HepG2 (cell line): ENCODE measurements at regions not wholly inside any gene's neighbourhood (a gene's known extent, or its start where the extent isn't known, plus 50 kb on each side); places are given as distances from the start of the nearest gene placed in this dataset.

Experiments used
- CCAR2 ChIP-seq: fragments of 200-400 bp; formaldehyde crosslinking; optimal IDR thresholded peaks from 2 replicates; pipeline ENCODE3; 2018; ENCODE audit warnings: low read depth, mild to moderate bottlenecking, low read length, moderate library complexity
- DRAP1 ChIP-seq: IDR thresholded peaks from 2 replicates; pipeline ENCODE4 v1.6.1; 2016; ENCODE audit warnings: missing genetic modification reagents, missing compliant biosample characterization
- GATAD2A ChIP-seq: IDR thresholded peaks from 2 replicates; pipeline ENCODE4 v1.6.1; 2016
- JARID2 ChIP-seq: sonication (generic); formaldehyde crosslinking; IDR thresholded peaks from 2 replicates; pipeline ENCODE4 v1.8.1; 2023; ENCODE audit warnings: missing genetic modification reagents, inconsistent platforms; ENCODE audit not compliant: insufficient replicate concordance
- JDP2 ChIP-seq: sonication (generic); formaldehyde crosslinking; IDR thresholded peaks from 2 replicates; pipeline ENCODE4 v1.8.1; 2022; ENCODE audit warnings: missing genetic modification reagents, borderline replicate concordance
- KDM6A ChIP-seq: IDR thresholded peaks from 2 replicates; pipeline ENCODE4 v1.6.1; 2016; ENCODE audit warnings: low read depth
- NCOR1 ChIP-seq: fragments of 200-600 bp; sonication (generic); IDR thresholded peaks from 2 replicates; pipeline ENCODE4 v1.7.0; 2017; ENCODE audit warnings: antibody characterized with exemption, low read length, borderline replicate concordance
- PHF8 ChIP-seq: sonication (generic); formaldehyde crosslinking; IDR thresholded peaks from 2 replicates; pipeline ENCODE4 v1.5.0; 2020; ENCODE audit warnings: missing genetic modification reagents
- RXRA ChIP-seq: sonication (generic); formaldehyde crosslinking; IDR thresholded peaks from 2 replicates; pipeline ENCODE4 v1.5.1; 2020; ENCODE audit warnings: missing genetic modification reagents
- TARDBP ChIP-seq: sonication (generic); formaldehyde crosslinking; IDR thresholded peaks from 2 replicates; pipeline ENCODE4 v1.8.0; 2022; ENCODE audit warnings: mild to moderate bottlenecking, missing genetic modification reagents
- UBTF ChIP-seq: sonication (generic); formaldehyde crosslinking; IDR thresholded peaks from 2 replicates; pipeline ENCODE4 v1.4.0; 2020; ENCODE audit warnings: mild to moderate bottlenecking, missing genetic modification reagents
- ZFP82 ChIP-seq: sonication (generic); formaldehyde crosslinking; IDR thresholded peaks from 2 replicates; pipeline ENCODE4 v1.5.1; 2020; ENCODE audit warnings: mild to moderate bottlenecking, missing genetic modification reagents, borderline replicate concordance
- ZNF274 ChIP-seq: sonication (generic); formaldehyde crosslinking; IDR thresholded peaks from 2 replicates; pipeline ENCODE4 v1.5.1; 2020; ENCODE audit warnings: mild to moderate bottlenecking, missing genetic modification reagents
- ZNF3 ChIP-seq: IDR thresholded peaks from 2 replicates; pipeline ENCODE4 v1.7.0; 2017; ENCODE audit warnings: inconsistent platforms
- ZNF30 ChIP-seq: sonication (generic); formaldehyde crosslinking; IDR thresholded peaks from 2 replicates; pipeline ENCODE4 v1.5.0; 2020; ENCODE audit warnings: mild to moderate bottlenecking, missing genetic modification reagents
- ZNF484 ChIP-seq: sonication (generic); formaldehyde crosslinking; IDR thresholded peaks from 2 replicates; pipeline ENCODE4 v1.5.1; 2020; ENCODE audit warnings: mild to moderate bottlenecking, low read depth, missing genetic modification reagents, borderline replicate concordance
- ZNF547 ChIP-seq: sonication (generic); formaldehyde crosslinking; IDR thresholded peaks from 2 replicates; pipeline ENCODE4 v1.5.1; 2020; ENCODE audit warnings: mild to moderate bottlenecking, missing genetic modification reagents
- ZNF709 ChIP-seq: sonication (generic); formaldehyde crosslinking; IDR thresholded peaks from 2 replicates; pipeline ENCODE4 v1.5.0; 2020; ENCODE audit warnings: mild to moderate bottlenecking, missing genetic modification reagents
- ZNF747 ChIP-seq: sonication (generic); formaldehyde crosslinking; IDR thresholded peaks from 2 replicates; pipeline ENCODE4 v1.8.1; 2023; ENCODE audit warnings: missing genetic modification reagents, mild to moderate bottlenecking, borderline replicate concordance
- ZNF891 ChIP-seq: sonication (generic); formaldehyde crosslinking; IDR thresholded peaks from 2 replicates; pipeline ENCODE4 v1.5.0; 2020; ENCODE audit warnings: mild to moderate bottlenecking, missing genetic modification reagents
- ZSCAN22 ChIP-seq: sonication (generic); formaldehyde crosslinking; IDR thresholded peaks from 2 replicates; pipeline ENCODE4 v1.4.0; 2020; ENCODE audit warnings: mild to moderate bottlenecking, missing genetic modification reagents
- ZUFSP ChIP-seq: sonication (generic); formaldehyde crosslinking; IDR thresholded peaks from 2 replicates; pipeline ENCODE4 v1.9.0; 2021; ENCODE audit warnings: missing genetic modification reagents, mild to moderate bottlenecking, borderline replicate concordance
- TF ChIP-seq, protein P1 (sequence below): sonication (generic); formaldehyde crosslinking; IDR thresholded peaks from 2 replicates; pipeline ENCODE4 v1.4.0; 2020; ENCODE audit warnings: mild to moderate bottlenecking, missing genetic modification reagents
- TF ChIP-seq, protein P2 (sequence below): sonication (generic); formaldehyde crosslinking; IDR thresholded peaks from 2 replicates; pipeline ENCODE4 v1.4.0; 2020; ENCODE audit warnings: missing genetic modification reagents, borderline replicate concordance

DNA sequence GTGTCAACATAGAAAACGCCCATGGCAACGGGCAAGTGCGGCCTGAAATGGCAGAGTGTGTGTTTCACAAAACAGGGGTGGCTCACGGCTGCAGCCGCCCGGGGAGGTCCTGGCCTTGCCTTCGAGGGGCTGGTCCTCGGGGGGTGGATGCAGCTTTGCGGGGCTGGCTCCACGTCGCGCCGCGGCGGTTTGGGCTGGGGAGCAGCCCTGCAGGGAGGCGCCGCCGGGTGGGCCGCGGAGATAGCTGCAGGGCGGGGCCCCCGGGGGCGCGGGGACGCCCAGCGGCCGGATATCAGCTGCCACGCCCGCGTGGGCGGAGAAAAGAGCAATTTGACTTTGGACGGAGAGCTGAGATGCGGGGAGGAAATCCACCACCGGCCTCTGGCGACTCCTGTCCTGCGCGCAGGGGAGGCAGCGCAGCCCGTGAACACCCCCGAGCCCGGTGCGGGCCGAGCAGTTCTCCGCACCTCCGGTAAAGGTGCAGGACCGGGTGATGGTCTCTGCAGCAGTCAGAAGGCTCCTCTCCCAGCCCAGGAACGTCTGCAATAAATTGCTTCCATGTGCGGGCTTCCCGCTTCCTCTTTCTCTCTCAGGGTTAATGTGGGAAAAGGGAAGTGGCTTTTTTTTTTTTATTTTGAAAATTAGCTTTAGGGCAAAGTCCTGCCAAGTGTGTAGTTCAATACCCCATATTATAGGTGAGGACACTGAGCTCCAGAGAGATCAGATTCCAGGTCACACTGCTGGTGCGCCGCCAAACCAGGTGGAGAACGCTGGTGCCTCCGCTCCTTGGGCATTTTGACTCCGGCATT, 110.5 kb downstream of the ARF6 start (continued):
- TF ChIP-seq UBTF: peak; percentile 65
- TF ChIP-seq, protein P1, sequence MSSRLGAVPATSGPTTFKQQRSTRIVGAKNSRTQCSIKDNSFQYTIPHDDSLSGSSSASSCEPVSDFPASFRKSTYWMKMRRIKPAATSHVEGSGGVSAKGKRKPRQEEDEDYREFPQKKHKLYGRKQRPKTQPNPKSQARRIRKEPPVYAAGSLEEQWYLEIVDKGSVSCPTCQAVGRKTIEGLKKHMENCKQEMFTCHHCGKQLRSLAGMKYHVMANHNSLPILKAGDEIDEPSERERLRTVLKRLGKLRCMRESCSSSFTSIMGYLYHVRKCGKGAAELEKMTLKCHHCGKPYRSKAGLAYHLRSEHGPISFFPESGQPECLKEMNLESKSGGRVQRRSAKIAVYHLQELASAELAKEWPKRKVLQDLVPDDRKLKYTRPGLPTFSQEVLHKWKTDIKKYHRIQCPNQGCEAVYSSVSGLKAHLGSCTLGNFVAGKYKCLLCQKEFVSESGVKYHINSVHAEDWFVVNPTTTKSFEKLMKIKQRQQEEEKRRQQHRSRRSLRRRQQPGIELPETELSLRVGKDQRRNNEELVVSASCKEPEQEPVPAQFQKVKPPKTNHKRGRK (CRISPR knock-in tag): no peak
- TF ChIP-seq, protein P2, sequence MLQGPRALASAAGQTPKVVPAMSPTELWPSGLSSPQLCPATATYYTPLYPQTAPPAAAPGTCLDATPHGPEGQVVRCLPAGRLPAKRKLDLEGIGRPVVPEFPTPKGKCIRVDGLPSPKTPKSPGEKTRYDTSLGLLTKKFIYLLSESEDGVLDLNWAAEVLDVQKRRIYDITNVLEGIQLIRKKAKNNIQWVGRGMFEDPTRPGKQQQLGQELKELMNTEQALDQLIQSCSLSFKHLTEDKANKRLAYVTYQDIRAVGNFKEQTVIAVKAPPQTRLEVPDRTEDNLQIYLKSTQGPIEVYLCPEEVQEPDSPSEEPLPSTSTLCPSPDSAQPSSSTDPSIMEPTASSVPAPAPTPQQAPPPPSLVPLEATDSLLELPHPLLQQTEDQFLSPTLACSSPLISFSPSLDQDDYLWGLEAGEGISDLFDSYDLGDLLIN (CRISPR knock-in tag): no peak
- no peak for TF ChIP-seq ZNF3 (CRISPR knock-in tag)
- TF ChIP-seq DRAP1 (CRISPR knock-in tag): peak; percentile 62; the same call in 1 of the 2 replicates
- no peak for TF ChIP-seq JARID2 (CRISPR knock-in tag)
- TF ChIP-seq ZNF484: no peak
- no peak for TF ChIP-seq CCAR2
- peak; percentile 41 for TF ChIP-seq RXRA
- TF ChIP-seq ZNF891 (CRISPR knock-in tag): peak; percentile 16; the same call in 1 of the 2 replicates
- no peak for TF ChIP-seq ZSCAN22 (CRISPR knock-in tag)
- peak; percentile 70 for TF ChIP-seq PHF8 (CRISPR knock-in tag)
- TF ChIP-seq TARDBP (CRISPR knock-in tag): peak; percentile 79
- peak; percentile 74 for TF ChIP-seq NCOR1
- TF ChIP-seq JDP2 (CRISPR knock-in tag): no peak
- TF ChIP-seq ZNF30: no peak
- peak; percentile 70; the same call in 1 of the 2 replicates for TF ChIP-seq ZNF547 (CRISPR knock-in tag)
- TF ChIP-seq ZNF274 (CRISPR knock-in tag): no peak
- no peak for TF ChIP-seq KDM6A (CRISPR knock-in tag)
- TF ChIP-seq ZUFSP: no peak
- TF ChIP-seq GATAD2A: peak; percentile 61
- TF ChIP-seq ZFP82 (CRISPR knock-in tag): 0 out of 2 replicates have a peak, but pooled peaks have one; percentile 62
- TF ChIP-seq ZNF747 (CRISPR knock-in tag): peak; percentile 69; the same call in 1 of the 2 replicates
- peak; percentile 60; the same call in 1 of the 2 replicates for TF ChIP-seq ZNF709 (CRISPR knock-in tag)
